ENCODE measurements at regions not wholly inside any gene's neighbourhood (a gene's known extent, or its start where the extent isn't known, plus 50 kb on each side); places are given as distances from the start of the nearest gene placed in this dataset.

DNA sequence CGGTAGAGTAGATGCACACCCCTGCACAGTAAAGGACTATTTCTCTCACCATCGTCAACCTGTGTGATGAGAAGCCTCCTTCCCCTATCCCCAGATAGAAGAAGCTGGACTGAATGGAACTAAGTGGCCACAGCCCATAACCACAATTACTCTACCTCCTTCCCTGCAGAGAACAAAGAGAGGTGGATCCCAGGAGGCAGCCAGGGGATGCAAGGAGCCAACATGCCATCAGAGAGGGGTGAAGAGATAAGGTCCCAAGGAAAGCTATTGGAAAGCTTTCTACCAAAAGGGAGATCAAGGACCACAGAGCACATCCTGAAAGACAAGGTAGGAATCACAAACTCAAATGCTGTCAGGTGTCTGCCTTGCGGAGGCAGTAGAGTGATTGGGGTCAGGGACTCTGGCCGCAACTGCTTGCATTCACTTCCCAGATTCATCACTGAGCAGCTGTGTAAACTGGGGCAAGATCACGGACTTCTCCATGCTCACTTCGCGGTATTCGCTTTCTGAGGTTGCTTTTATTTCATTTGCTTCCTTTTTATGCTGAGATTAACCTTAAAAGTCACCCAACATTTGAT is 81.6 kb upstream of the MYO3A start:
- Mint-ChIP-seq H3K9me3 (ENCODE audit: unreplicated experiment) (no peaks in the 10 kb centered on the region), H3K27me3 (ENCODE audit: insufficient read depth, unreplicated experiment) (peaks cover 73% of the 10 kb centered on the region), H3K36me3 (ENCODE audit: insufficient read depth, unreplicated experiment) (no peaks in the 10 kb centered on the region), H3K4me1 (ENCODE audit: insufficient read depth, unreplicated experiment) (no peaks in the 10 kb centered on the region), H3K4me3 (ENCODE audit: unreplicated experiment) (no peak overlapping the region), H3K27ac (ENCODE audit: low read depth, unreplicated experiment) (no peak overlapping the region)
- TF ChIP-seq, protein P1, sequence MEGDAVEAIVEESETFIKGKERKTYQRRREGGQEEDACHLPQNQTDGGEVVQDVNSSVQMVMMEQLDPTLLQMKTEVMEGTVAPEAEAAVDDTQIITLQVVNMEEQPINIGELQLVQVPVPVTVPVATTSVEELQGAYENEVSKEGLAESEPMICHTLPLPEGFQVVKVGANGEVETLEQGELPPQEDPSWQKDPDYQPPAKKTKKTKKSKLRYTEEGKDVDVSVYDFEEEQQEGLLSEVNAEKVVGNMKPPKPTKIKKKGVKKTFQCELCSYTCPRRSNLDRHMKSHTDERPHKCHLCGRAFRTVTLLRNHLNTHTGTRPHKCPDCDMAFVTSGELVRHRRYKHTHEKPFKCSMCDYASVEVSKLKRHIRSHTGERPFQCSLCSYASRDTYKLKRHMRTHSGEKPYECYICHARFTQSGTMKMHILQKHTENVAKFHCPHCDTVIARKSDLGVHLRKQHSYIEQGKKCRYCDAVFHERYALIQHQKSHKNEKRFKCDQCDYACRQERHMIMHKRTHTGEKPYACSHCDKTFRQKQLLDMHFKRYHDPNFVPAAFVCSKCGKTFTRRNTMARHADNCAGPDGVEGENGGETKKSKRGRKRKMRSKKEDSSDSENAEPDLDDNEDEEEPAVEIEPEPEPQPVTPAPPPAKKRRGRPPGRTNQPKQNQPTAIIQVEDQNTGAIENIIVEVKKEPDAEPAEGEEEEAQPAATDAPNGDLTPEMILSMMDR (IDR thresholded peaks at IDR 0.05; ENCODE audit: unreplicated experiment): no peak
- POLR2A ChIA-PET: interaction anchor here (0.6 kb wide), 1 partner anchor 35 kb away, joined by 3 read pairs; no protein-coding TSS in a partner anchor
- CTCF ChIA-PET: interaction anchor here (0.6 kb wide), 1 partner anchor 43 kb away, joined by 3 read pairs; no protein-coding TSS in a partner anchor
- intact Hi-C loops (cut with micrococcal nuclease): no loop called here
- no TSS peak for BruUV-seq (replicated peaks)
- no peak for DNase-seq (ENCODE audit: unreplicated experiment)

DNA sequence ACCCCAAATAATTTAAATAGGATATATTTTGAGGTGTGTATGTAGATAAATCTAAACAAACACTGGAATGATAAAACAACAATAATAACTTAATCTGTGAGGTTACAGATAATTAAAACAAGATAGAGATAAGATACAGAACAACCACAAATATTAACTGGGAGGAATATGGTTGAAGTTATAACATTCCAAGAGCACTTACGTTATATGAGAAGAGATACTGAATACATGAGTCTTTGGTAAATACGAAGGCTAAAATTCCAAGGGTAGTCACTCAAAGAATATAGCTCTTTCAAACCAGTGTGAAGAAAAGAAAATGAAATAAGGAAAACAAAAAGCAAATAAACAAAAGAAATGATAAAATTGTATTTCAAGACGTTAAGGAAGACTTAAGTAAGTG is 76.0 kb upstream of the MYO3A start:
- intact Hi-C loops (cut with micrococcal nuclease): no loop called here
- Mint-ChIP-seq H3K4me3 (ENCODE audit: unreplicated experiment) (no peak overlapping the region), H3K27ac (ENCODE audit: low read depth, unreplicated experiment) (no peak overlapping the region), H3K36me3 (ENCODE audit: insufficient read depth, unreplicated experiment) (no peaks in the 10 kb centered on the region), H3K4me1 (ENCODE audit: insufficient read depth, unreplicated experiment) (no peaks in the 10 kb centered on the region), H3K9me3 (ENCODE audit: unreplicated experiment) (no peaks in the 10 kb centered on the region), H3K27me3 (ENCODE audit: insufficient read depth, unreplicated experiment) (peaks cover 29% of the 10 kb centered on the region)
- POLR2A ChIA-PET: no interaction called here
- CTCF ChIA-PET: interaction anchor here (0.7 kb wide), 1 partner anchor 17 kb away, joined by 3 read pairs; no protein-coding TSS in a partner anchor
- TF ChIP-seq, protein P1 (IDR thresholded peaks at IDR 0.05; ENCODE audit: unreplicated experiment): no peak
- no TSS peak for BruUV-seq (replicated peaks)
- no peak for DNase-seq (ENCODE audit: unreplicated experiment)

DNA sequence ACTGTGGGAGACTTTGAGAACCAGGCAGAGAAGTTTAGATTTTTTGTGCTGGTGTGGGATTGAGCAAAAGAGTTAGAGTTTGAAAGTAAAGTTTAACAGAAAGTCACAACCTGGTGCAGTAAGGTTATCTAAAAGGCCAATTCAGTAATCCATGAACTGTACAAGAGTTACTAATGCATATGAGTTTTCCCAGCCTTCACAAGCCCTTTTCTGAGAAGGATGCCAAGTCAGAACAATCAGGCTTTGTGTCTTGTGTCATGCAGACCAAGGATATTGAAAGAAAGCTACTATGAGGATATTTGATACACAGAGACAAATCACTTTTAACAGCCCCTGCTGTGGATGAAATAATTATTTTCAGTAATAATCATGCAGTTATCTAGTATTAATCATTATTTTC is 68.8 kb upstream of the MYO3A start:
- TF ChIP-seq, protein P1 (IDR thresholded peaks at IDR 0.05; ENCODE audit: unreplicated experiment): no peak
- ChIA-PET CTCF (interaction anchor here (1.8 kb wide), 1 partner anchor 10 kb away, joined by 11 read pairs; no protein-coding TSS in a partner anchor), POLR2A (no interaction called here)
- Mint-ChIP-seq H3K4me1 (ENCODE audit: insufficient read depth, unreplicated experiment) (peaks cover 6% of the 10 kb centered on the region), H3K27me3 (ENCODE audit: insufficient read depth, unreplicated experiment) (peaks cover 16% of the 10 kb centered on the region), H3K9me3 (ENCODE audit: unreplicated experiment) (peaks cover 8% of the 10 kb centered on the region), H3K4me3 (ENCODE audit: unreplicated experiment) (no peak overlapping the region), H3K36me3 (ENCODE audit: insufficient read depth, unreplicated experiment) (no peaks in the 10 kb centered on the region), H3K27ac (ENCODE audit: low read depth, unreplicated experiment) (no peak overlapping the region)
- intact Hi-C loops (cut with micrococcal nuclease): no loop called here
- no TSS peak for BruUV-seq (replicated peaks)
- no peak for DNase-seq (ENCODE audit: unreplicated experiment)

DNA sequence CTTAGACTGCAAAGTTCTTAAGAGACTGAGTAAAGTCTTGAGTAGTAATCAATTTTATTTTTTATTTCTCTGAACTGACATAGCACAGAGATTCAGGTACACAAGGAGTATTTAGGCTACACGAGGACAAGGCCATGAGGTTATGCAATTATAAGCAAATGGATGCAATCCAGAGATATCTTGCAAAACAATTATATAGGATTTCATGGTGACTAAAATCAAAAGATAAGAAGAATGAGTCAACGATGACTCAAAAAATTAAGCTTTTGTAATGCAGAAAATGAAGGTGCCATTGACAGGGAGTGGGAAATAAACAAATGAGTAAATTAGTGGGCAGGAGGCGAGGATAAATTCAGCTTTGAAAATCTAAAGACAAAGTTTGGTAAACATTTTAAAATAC is 66.7 kb upstream of the MYO3A start:
- Mint-ChIP-seq H3K27ac (ENCODE audit: low read depth, unreplicated experiment) (no peak overlapping the region), H3K27me3 (ENCODE audit: insufficient read depth, unreplicated experiment) (peaks cover 16% of the 10 kb centered on the region), H3K9me3 (ENCODE audit: unreplicated experiment) (peaks cover 8% of the 10 kb centered on the region), H3K4me1 (ENCODE audit: insufficient read depth, unreplicated experiment) (peaks cover 6% of the 10 kb centered on the region), H3K36me3 (ENCODE audit: insufficient read depth, unreplicated experiment) (no peaks in the 10 kb centered on the region), H3K4me3 (ENCODE audit: unreplicated experiment) (no peak overlapping the region)
- intact Hi-C loops (cut with micrococcal nuclease): no loop called here
- DNase-seq (ENCODE audit: unreplicated experiment): peak; percentile 56
- BruUV-seq (replicated peaks): no TSS peak
- TF ChIP-seq, protein P1 (IDR thresholded peaks at IDR 0.05; ENCODE audit: unreplicated experiment): no peak
- ChIA-PET CTCF (interaction anchor here (1.0 kb wide), 1 partner anchor 8 kb away, joined by 4 read pairs; no protein-coding TSS in a partner anchor), POLR2A (no interaction called here)
